GM12875 (cell line): ENCODE measurements at regions not wholly inside any gene's neighbourhood (a gene's known extent, or its start where the extent isn't known, plus 50 kb on each side); places are given as distances from the start of the nearest gene placed in this dataset.

Experiments used
- H3K4me3 ChIP-seq: one replicate; pipeline ENCODE4 v1.5.1; 2011; ENCODE audit warnings: low read depth, low read length, control low read depth
- CTCF ChIP-seq: IDR thresholded peaks from 2 replicates; pipeline ENCODE4 v1.5.1; 2011; ENCODE audit warnings: low read depth, mild to moderate bottlenecking, control low read depth, inconsistent platforms, low read length, moderate library complexity, borderline replicate concordance; ENCODE audit not compliant: insufficient read depth

GRCh38 chr3:28890373-28890772 is 390.5 kb upstream of the RBMS3 start:
- TF ChIP-seq CTCF, result no peak
- no peak overlapping the region for H3K4me3 ChIP-seq

- H3K4me3 ChIP-seq, result no peak overlapping the region
- TF ChIP-seq CTCF, result no peak
Observed at GRCh38 chr3:28891485-28891884, 389.4 kb upstream of the RBMS3 start.

- TF ChIP-seq CTCF, result no peak
Observed at GRCh38 chr3:28900301-28900700, 380.6 kb upstream of the RBMS3 start.

GRCh38 chr3:28901018-28901417 is 379.9 kb upstream of the RBMS3 start:
- no peak overlapping the region for H3K4me3 ChIP-seq
- TF ChIP-seq CTCF, result no peak

More at GRCh38 chr3:28900301-28900700, 380.6 kb upstream of the RBMS3 start:
- no peak overlapping the region for H3K4me3 ChIP-seq

GRCh38 chr3:28903171-28903601 is 377.7 kb upstream of the RBMS3 start:
- TF ChIP-seq CTCF, result no peak
- H3K4me3 ChIP-seq, result no peak overlapping the region

DNA sequence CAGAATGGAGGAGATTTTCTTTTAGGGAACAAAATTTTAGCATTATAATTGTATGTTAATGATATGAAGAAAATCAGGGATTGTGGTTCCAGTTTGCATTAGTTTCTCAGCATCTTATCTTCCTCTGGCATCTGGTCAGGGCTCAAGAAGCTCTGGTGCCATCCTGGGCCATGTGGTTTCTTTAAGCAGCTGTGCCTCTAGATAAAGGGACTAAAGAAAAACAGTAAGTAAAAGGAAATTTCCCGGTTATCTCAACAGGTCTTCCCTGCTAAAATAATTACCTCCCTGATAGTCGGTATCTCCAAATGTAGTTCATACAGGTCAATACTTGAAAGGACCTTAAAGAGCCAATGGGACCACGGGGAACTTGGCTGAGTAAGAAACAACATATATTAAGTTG is 375.1 kb upstream of the RBMS3 start:
- TF ChIP-seq CTCF, result no peak

DNA sequence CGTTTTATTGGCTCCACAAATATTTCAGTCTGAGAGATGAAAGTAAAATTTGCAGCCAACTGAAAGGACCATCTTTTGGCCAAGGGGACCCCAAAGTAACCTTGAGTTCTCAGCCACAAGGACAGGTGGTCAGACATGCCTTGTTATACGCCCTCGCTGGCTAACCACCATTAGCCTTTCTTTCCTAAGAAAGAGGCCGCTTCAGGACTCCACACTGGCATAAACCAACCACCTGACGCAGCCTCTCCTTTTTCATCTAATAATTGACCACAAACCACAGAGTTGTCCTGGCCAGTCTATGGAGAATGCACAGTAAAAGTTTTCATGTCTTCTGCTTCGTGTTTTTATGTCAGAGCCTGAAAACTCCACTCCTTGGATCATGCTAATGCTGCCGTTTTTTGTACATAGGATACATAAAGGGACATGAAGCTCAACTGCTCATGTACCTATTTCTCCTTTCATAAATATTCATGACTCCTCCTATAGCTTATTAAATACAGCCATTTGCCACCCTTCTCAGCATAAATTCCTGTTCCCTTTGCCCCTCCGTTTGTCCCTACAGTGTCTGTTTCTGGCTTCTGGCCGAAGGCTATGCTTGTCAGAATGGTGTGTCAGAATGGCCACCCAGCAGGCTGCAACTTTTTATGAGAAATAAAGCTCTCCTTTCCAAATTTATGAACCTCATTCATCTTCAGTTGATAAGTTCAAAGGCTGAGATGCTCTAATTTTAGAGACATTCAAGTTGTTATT is 374.1 kb upstream of the RBMS3 start:
- H3K4me3 ChIP-seq, result no peak overlapping the region
- TF ChIP-seq CTCF, result no peak

More for the DNA sequence above, 375.1 kb upstream of the RBMS3 start:
- no peak overlapping the region for H3K4me3 ChIP-seq
